DMS 273 (cell line): ENCODE measurements at regions not wholly inside any gene's neighbourhood (a gene's known extent, or its start where the extent isn't known, plus 50 kb on each side); places are given as distances from the start of the nearest gene placed in this dataset.
"Not testable (repeated sequence)": the region's sequence is repeated elsewhere in the genome, so short reads cannot be mapped to it uniquely, and the experiment has no call there.

Experiments used
- DNase-seq: peaks from one replicate; lab custom pipeline; 2025; ENCODE audit not compliant: unreplicated experiment; lab: John Stamatoyannopoulos, UW

DNA sequence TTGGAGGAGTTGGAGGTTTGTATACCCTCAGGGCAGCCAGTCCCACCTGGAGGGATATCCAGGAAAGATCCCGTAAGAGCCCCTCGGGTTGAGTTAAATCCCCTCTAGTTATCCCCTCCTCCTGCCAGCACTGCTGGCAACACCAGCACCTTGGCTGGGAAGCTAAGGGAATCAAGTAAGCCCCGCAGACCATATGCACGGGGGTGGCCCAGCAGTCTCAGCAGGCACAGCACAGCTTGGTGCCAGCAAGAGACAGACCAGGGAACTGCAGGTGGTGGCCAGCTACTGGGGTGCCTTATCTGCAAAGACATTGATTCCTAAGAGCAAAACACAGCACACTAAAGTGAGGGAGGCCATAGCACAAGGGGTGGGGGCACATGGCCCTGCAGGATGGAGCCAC is 173.8 kb downstream of the GOLGA6L4 start:
- DNase-seq: not testable (repeated sequence)

GRCh38 chr15:84421513-84422181 is 179.2 kb upstream of the ZSCAN2 start:
- not testable (repeated sequence) for DNase-seq

DNA sequence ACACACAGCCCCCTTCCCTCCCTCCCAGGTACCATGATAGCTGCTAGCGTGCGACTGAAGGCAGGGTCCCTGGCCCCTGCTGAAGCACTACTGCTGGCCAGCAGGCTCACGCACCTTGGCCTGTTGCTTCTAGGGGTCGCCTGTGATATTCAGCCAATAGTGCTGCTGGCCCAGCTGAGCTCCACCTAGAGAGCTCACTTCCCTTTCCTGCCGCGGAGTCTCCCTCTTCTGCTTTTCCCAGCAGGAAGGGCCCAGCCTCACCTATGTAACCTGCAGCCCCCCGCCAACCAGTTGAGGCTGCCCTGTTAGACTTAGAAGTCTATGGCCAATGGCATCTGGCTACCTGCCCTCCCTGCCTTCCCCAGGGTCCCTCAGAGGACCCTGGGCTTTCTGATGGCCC is 175.5 kb upstream of the ZSCAN2 start:
- DNase-seq: not testable (repeated sequence)

DNA sequence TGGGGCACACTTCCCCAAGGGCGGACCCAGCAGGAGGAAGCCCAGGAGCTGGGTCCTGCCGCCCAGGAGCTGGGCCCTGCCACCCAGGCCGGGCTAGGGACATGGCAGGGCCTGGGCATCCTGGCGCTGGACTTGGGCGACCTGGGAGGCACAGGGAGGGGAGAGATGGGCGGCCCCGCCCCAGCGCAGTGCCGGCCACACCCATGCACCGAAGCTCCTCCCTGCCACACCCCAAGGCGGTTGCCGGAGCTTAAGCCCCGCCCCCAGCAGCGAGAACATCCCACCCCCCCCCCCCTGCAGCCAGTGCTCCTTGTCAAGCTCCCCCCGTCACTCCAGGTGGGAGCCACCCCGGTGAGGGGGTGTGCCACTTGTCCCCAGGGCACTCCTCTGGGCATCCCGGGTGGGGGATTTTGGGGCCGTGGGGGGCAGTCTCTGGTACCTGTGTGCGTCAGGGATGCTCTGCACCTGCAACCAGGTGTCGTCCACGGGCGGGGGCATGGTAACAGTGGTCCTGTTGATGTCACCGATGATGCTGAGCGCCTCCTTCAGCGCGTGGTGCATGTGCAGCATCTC is 127.4 kb upstream of the ZSCAN2 start:
- DNase-seq: not testable (repeated sequence)

- not testable (repeated sequence) for DNase-seq
Observed at GRCh38 chr15:84476364-84477033, 124.3 kb upstream of the ZSCAN2 start.

- DNase-seq: not testable (repeated sequence)
Observed at GRCh38 chr15:84477550-84477949, 123.3 kb upstream of the ZSCAN2 start.

- DNase-seq: not testable (repeated sequence)
Observed at GRCh38 chr15:84480174-84480681, 120.6 kb upstream of the ZSCAN2 start.

GRCh38 chr15:84483859-84484258 is 117.0 kb upstream of the ZSCAN2 start:
- not testable (repeated sequence) for DNase-seq

GRCh38 chr15:84500165-84500889 is 100.5 kb upstream of the ZSCAN2 start:
- not testable (repeated sequence) for DNase-seq

DNA sequence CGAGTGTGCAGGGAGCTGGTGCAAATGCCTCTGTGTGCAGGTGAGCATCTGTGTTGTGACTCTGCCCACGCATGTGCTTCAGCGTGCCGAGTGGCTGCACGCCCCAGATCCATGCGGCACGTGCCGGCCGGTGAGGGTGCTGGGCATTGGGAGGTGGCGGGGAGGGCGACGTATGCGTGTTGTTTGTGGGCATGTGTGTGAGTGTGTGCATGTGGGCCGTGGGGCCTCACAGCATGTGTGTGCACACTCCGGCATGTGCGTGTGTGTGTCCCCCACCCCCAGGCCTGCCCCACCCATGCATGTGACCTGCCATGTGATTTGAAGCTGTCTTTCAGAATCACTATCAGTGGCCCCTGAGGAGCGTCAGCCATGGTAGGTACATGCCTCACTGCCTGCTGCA is 97.7 kb upstream of the ZSCAN2 start:
- DNase-seq: not testable (repeated sequence)

DNA sequence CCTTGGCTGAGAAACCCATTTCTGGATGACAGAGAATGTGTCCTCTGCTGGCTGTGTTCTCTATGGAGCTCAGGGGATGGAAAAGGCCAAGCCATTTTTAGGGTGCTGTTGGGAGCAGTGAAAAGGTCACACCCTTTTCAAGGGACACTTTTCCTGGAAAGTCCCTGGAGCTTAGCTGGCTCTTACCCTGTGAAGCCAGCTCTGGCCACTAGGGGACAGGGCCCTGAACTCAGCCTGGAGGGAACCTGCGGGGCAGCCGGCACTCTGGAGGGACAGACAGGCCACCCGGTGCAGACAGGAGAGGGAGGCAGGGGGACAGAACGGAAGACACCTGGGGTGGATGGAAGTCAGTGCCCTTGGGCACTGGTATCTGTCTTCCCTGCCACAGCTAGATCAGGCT is 95.3 kb upstream of the ZSCAN2 start:
- not testable (repeated sequence) for DNase-seq

- not testable (repeated sequence) for DNase-seq
Observed at GRCh38 chr15:84512324-84512723, 88.5 kb upstream of the ZSCAN2 start.

- DNase-seq: not testable (repeated sequence)
Observed at GRCh38 chr15:84516773-84517172, 84.0 kb upstream of the ZSCAN2 start.

- not testable (repeated sequence) for DNase-seq
Observed at GRCh38 chr15:84525491-84526344, 75.1 kb upstream of the ZSCAN2 start.

DNA sequence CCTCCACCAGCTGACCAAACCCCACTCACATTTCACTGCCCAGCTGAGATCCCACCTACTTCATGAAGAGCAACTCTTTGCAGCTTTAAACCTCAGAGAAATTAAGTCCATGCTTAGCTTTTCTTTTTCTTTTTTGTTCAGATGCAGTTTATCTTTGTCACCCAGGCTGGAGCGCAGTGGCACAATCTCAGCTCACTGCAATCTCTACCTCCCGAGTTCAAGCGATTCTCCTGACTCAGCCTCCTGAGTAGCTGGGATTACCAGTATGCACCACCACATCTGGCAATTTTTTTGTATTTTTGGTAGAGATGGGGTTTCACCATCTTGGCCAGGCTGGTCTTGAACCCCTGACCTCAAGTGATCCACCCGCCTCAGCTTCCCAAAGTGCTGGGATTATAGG is 70.1 kb upstream of the ZSCAN2 start:
- not testable (repeated sequence) for DNase-seq

GRCh38 chr15:84531223-84531622 is 69.6 kb upstream of the ZSCAN2 start:
- DNase-seq: not testable (repeated sequence)

DNA sequence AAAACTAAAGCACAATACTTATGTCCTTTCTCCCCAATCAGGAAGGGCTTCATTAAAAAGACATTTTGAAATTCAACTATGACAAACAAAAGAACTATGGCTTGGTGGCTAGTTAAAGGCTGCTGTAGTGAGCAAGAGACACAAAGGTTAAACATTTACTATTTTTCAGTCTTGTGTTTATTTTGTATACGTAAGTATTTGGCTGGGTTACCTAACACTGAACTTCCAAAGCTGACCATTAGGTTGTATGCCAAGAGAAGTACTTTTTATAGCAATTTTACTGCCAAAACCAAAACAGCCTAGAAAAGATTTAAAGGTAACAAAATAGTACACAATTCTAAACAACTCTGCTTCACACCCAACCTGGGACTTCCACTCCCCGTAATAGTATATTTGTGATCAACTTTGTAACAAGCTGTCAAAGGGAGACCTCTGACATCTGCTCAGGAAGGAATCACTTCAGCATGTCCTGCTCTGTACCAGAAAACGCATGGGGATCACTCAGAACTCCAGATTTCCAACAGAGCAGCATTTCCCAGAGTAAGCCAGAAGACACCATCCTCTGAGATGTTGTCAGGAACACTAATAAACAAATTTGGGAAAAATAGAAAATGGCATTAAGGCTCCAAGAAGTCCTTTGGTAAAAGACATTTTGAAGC is 69.0 kb upstream of the ZSCAN2 start:
- not testable (repeated sequence) for DNase-seq

- not testable (repeated sequence) for DNase-seq
Observed at GRCh38 chr15:84533705-84534104, 67.1 kb upstream of the ZSCAN2 start.

- DNase-seq: not testable (repeated sequence)
Observed at GRCh38 chr15:84534561-84535235, 66.1 kb upstream of the ZSCAN2 start.
